IPS DF 4.7 (cell line): ENCODE measurements at regions not wholly inside any gene's neighbourhood (a gene's known extent, or its start where the extent isn't known, plus 50 kb on each side); places are given as distances from the start of the nearest gene placed in this dataset.

Source experiments
- DNase-seq: peaks from one replicate; pipeline ENCODE4 v3.0.0-alpha.2; 2013; ENCODE audit warnings: low spot score; ENCODE audit errors: extremely low read depth

- no peak for DNase-seq
Observed at GRCh38 chr16:74100395-74101326, 196.0 kb upstream of the PSMD7 start.

GRCh38 chr16:74099530-74099929, 197.1 kb upstream of the PSMD7 start:
- no peak for DNase-seq

- no peak for DNase-seq
Observed at GRCh38 chr16:74094962-74095361, 201.7 kb upstream of the PSMD7 start.

GRCh38 chr16:74094514-74094913, 202.1 kb upstream of the PSMD7 start:
- DNase-seq: no peak

- no peak for DNase-seq
Observed at GRCh38 chr16:74092336-74092735, 204.3 kb upstream of the PSMD7 start.

GRCh38 chr16:74090871-74091270, 205.7 kb upstream of the PSMD7 start:
- no peak for DNase-seq

GRCh38 chr16:74083541-74083940, 213.1 kb upstream of the PSMD7 start:
- no peak for DNase-seq

- no peak for DNase-seq
Observed at GRCh38 chr16:74080311-74080710, 216.3 kb upstream of the PSMD7 start.

GRCh38 chr16:74079232-74079586, 217.4 kb upstream of the PSMD7 start:
- no peak for DNase-seq

- no peak for DNase-seq
Observed at GRCh38 chr16:74078511-74079231, 217.9 kb upstream of the PSMD7 start.

GRCh38 chr16:74076568-74076967, 220.0 kb upstream of the PSMD7 start:
- DNase-seq: no peak

GRCh38 chr16:74075393-74075792, 221.2 kb upstream of the PSMD7 start:
- DNase-seq: no peak

GRCh38 chr16:74073456-74073855, 223.2 kb upstream of the PSMD7 start:
- DNase-seq: no peak

- no peak for DNase-seq
Observed at GRCh38 chr16:74071996-74072535, 224.5 kb upstream of the PSMD7 start.

GRCh38 chr16:74070237-74070636, 226.4 kb upstream of the PSMD7 start:
- DNase-seq: no peak

GRCh38 chr16:74064120-74064735, 232.4 kb upstream of the PSMD7 start:
- DNase-seq: no peak

- DNase-seq: no peak
Observed at GRCh38 chr16:74053826-74054225, 242.8 kb upstream of the PSMD7 start.

- no peak for DNase-seq
Observed at GRCh38 chr16:74053312-74053711, 243.3 kb upstream of the PSMD7 start.

- no peak for DNase-seq
Observed at GRCh38 chr16:74052016-74052415, 244.6 kb upstream of the PSMD7 start.

GRCh38 chr16:74049027-74049426, 247.6 kb upstream of the PSMD7 start:
- DNase-seq: no peak

GRCh38 chr16:74046524-74046923, 250.1 kb upstream of the PSMD7 start:
- DNase-seq: no peak

- DNase-seq: no peak
Observed at GRCh38 chr16:74045513-74045912, 251.1 kb upstream of the PSMD7 start.
